ENCODE measurements at regions not wholly inside any gene's neighbourhood (a gene's known extent, or its start where the extent isn't known, plus 50 kb on each side); places are given as distances from the start of the nearest gene placed in this dataset.

DNA sequence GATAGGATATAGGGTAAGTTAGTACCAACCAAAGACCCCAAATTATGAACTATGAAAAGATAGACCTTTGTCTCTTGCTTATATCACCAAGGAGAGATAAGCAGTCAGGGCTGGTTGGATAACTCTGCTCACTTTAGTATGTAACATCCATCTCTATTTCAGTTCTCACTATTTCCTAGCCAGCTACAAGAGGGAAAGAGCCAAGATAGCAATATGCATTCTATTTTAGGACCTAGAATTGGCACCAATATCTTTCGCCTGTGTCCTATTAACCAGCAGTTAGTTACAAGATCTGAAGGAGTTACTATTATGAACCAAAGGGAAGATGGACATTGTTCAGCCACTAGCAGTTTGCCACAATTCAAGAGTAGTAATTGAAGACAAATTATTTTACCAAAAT, 457.5 kb downstream of the NSUN3 start:
- Histone ChIP-seq H3K36me3 (no peaks in the 10 kb centered on the region), H3K27me3 (no peaks in the 10 kb centered on the region), H3K9me3 (no peaks in the 10 kb centered on the region), H3K27ac (no peak overlapping the region), H3K4me1 (no peaks in the 10 kb centered on the region), H3K4me3 (no peak overlapping the region)
- DNase-seq: no peak
- TF ChIP-seq, protein P1, sequence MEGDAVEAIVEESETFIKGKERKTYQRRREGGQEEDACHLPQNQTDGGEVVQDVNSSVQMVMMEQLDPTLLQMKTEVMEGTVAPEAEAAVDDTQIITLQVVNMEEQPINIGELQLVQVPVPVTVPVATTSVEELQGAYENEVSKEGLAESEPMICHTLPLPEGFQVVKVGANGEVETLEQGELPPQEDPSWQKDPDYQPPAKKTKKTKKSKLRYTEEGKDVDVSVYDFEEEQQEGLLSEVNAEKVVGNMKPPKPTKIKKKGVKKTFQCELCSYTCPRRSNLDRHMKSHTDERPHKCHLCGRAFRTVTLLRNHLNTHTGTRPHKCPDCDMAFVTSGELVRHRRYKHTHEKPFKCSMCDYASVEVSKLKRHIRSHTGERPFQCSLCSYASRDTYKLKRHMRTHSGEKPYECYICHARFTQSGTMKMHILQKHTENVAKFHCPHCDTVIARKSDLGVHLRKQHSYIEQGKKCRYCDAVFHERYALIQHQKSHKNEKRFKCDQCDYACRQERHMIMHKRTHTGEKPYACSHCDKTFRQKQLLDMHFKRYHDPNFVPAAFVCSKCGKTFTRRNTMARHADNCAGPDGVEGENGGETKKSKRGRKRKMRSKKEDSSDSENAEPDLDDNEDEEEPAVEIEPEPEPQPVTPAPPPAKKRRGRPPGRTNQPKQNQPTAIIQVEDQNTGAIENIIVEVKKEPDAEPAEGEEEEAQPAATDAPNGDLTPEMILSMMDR (IDR thresholded peaks at IDR 0.05): no peak
- no peak for TF ChIP-seq POLR2A (IDR thresholded peaks at IDR 0.05)

DNA sequence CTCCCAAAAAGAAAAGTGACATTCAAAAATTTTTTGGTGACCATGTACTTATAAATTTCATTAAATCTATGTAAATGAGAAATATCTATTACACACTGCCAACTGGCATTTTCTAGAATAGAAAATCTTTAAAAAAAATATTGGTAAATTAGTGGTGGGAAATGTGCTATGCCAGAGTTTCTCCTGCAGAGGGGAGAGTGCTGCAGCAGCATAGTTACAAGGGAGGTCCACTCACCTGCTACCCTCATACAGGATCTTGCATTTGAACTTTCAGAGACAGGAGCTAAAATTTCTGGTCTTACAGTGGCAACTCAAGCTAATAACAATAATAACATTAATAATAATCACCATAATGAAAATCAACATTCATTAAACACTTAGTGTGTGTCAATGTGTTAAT, 459.6 kb downstream of the NSUN3 start:
- H3K27me3 ChIP-seq: no peaks in the 10 kb centered on the region
- no peaks in the 10 kb centered on the region for H3K36me3 ChIP-seq
- no peaks in the 10 kb centered on the region for H3K4me1 ChIP-seq
- H3K9me3 ChIP-seq: no peaks in the 10 kb centered on the region
- no peak for TF ChIP-seq POLR2A (IDR thresholded peaks at IDR 0.05)
- TF ChIP-seq, protein P1 (IDR thresholded peaks at IDR 0.05): no peak
- no peak overlapping the region for H3K27ac ChIP-seq
- no peak overlapping the region for H3K4me3 ChIP-seq
- no peak for DNase-seq

DNA sequence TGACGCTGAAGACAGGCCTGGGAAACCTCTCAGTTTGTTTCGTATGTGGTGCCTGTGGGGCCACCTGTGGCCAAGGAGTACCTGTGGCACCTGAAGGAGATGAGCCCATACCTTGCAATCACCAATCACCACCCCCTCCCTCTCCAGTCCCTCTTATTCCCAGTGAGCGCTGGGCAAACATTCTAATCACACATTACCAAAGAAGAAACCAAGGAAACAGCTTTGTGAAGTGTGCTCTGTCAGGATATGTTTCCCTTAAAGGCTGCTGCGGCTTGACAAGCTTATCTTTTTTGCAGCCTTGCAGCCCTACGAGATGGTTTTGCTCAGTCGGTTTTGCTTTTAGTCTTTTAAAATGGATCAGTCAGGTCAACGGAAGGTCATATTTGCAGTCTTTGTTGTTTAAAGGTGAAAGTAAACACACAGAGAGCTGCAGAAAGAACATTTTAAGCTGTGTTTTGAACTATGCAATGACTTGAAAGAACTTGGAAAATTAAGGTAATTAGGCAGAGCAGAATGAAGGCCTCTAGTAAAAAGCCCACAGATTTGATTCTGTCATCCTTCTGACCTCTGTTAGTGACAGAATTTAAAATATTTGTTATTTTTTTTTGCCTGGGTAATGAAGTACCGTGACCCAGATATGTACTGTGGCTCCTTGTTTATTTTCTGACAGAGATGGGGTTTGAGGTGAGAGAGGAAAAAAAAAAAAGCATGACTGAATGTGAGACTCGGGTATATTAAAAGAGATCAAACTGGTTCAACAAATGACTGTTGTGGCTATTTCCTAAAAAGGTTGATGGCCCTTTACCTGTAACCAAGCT, 461.4 kb downstream of the NSUN3 start:
- H3K36me3 ChIP-seq: no peaks in the 10 kb centered on the region
- TF ChIP-seq, protein P1 (IDR thresholded peaks at IDR 0.05): no peak
- no peak for TF ChIP-seq POLR2A (IDR thresholded peaks at IDR 0.05)
- H3K27me3 ChIP-seq: no peaks in the 10 kb centered on the region
- no peak overlapping the region for H3K4me3 ChIP-seq
- no peaks in the 10 kb centered on the region for H3K9me3 ChIP-seq
- no peaks in the 10 kb centered on the region for H3K4me1 ChIP-seq
- H3K27ac ChIP-seq: no peak overlapping the region
- no peak for DNase-seq

DNA sequence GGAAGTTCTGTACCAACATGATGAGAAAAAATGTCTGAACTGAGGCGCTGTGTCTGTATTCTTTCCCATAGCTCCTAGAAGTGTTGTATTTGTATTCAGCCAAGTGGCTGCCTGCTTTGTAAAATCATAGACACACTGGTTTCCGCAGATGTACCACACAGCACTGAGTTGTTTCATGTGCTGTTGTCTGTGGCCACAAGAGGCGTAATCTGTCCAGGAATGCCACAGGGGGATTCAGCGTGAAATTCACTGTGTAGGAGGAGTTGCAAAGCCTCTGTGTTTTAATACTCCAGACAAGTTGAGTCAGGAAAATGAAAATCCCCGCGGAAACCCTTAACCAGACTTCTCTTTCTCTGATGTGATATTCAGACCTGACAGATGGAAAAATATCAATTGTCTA, 462.2 kb downstream of the NSUN3 start:
- TF ChIP-seq POLR2A (IDR thresholded peaks at IDR 0.05): no peak
- TF ChIP-seq, protein P1 (IDR thresholded peaks at IDR 0.05): no peak
- Histone ChIP-seq H3K4me1 (no peaks in the 10 kb centered on the region), H3K36me3 (no peaks in the 10 kb centered on the region), H3K9me3 (no peaks in the 10 kb centered on the region), H3K27ac (no peak overlapping the region), H3K27me3 (no peaks in the 10 kb centered on the region), H3K4me3 (no peak overlapping the region)
- DNase-seq: no peak

DNA sequence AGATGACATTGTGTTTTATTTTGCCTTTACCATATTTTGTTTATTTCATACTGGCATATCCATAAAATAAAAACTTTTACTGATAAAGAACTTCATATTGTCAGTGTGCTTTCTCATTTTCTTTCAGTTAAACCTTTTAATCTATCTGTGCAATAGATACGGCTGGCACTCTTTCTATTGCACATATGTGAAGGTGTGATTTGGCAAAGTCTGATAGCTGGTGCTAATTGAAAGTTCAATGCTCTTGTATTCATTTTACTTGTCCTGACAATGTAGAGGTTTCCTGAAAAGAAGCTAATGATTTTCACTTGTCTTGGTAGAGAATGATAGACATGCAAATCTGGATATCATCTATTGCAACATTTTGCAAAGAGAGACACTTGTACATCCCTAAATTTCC, 467.0 kb downstream of the NSUN3 start:
- Histone ChIP-seq H3K4me3 (no peak overlapping the region), H3K4me1 (no peaks in the 10 kb centered on the region), H3K36me3 (no peaks in the 10 kb centered on the region), H3K27ac (no peak overlapping the region), H3K27me3 (no peaks in the 10 kb centered on the region), H3K9me3 (no peaks in the 10 kb centered on the region)
- no peak for DNase-seq
- TF ChIP-seq, protein P1 (IDR thresholded peaks at IDR 0.05): no peak
- no peak for TF ChIP-seq POLR2A (IDR thresholded peaks at IDR 0.05)
